SH-SY5Y (cell line): ENCODE measurements at regions not wholly inside any gene's neighbourhood (a gene's known extent, or its start where the extent isn't known, plus 50 kb on each side); places are given as distances from the start of the nearest gene placed in this dataset.

Experiments
- GATA2 ChIP-seq: IDR thresholded peaks from 2 replicates; pipeline ENCODE4 v1.6.1; 2011; ENCODE audit warnings: mild to moderate bottlenecking, low read depth, low read length
- GATA3 ChIP-seq: IDR thresholded peaks from 2 replicates; pipeline ENCODE4 v1.6.1; 2011; ENCODE audit warnings: low read depth, mild to moderate bottlenecking, low read length, moderate library complexity

- TF ChIP-seq GATA2 (no peak), GATA3 (no peak)
Observed at GRCh38 chr5:174300118-174300940, 254.8 kb downstream of the NSG2 start.

GRCh38 chr5:174300941-174301761 is 255.6 kb downstream of the NSG2 start:
- TF ChIP-seq GATA3 (no peak), GATA2 (0 out of 2 replicates have a peak, but pooled peaks have one; percentile 15)

- TF ChIP-seq GATA2 (no peak), GATA3 (no peak)
Observed at GRCh38 chr5:174301848-174302625, 256.5 kb downstream of the NSG2 start.

- TF ChIP-seq GATA2 (peak; percentile 7; the same call in 1 of the 2 replicates), GATA3 (no peak)
Observed at GRCh38 chr5:174303035-174303434, 257.5 kb downstream of the NSG2 start.

- no peak for TF ChIP-seq GATA3
- TF ChIP-seq GATA2, result no peak
Observed at GRCh38 chr5:174303437-174304045, 258.0 kb downstream of the NSG2 start.

GRCh38 chr5:174305241-174305681 is 259.8 kb downstream of the NSG2 start:
- no peak for TF ChIP-seq GATA2
- TF ChIP-seq GATA3, result no peak

- TF ChIP-seq GATA3, result no peak
- no peak for TF ChIP-seq GATA2
Observed at GRCh38 chr5:174306345-174307030, 261.0 kb downstream of the NSG2 start.

- TF ChIP-seq GATA3 (no peak), GATA2 (no peak)
Observed at GRCh38 chr5:174307031-174307408, 261.5 kb downstream of the NSG2 start.

GRCh38 chr5:174307656-174308271 is 262.3 kb downstream of the NSG2 start:
- TF ChIP-seq GATA2 (no peak), GATA3 (no peak)

- no peak for TF ChIP-seq GATA2
Observed at GRCh38 chr5:174309131-174309795, 263.8 kb downstream of the NSG2 start.

GRCh38 chr5:174310243-174310642 is 264.7 kb downstream of the NSG2 start:
- TF ChIP-seq GATA2 (no peak), GATA3 (no peak)

- TF ChIP-seq GATA3, result no peak
- TF ChIP-seq GATA2, result no peak
Observed at GRCh38 chr5:174310706-174311105, 265.2 kb downstream of the NSG2 start.
